Lower leg skin (tissue), 3 donors: ENCODE measurements at regions not wholly inside any gene's neighbourhood (a gene's known extent, or its start where the extent isn't known, plus 50 kb on each side); places are given as distances from the start of the nearest gene placed in this dataset.

Source experiments
- POLR2A ChIP-seq, 2 donors: fragments of 450-650 bp; IDR thresholded peaks; one replicate each; pipeline ENCODE4 v1.6.1; 2016 to 2017; ENCODE audit warnings: antibody characterized with exemption in 2 of 2, mild to moderate bottlenecking in 1 of 2, moderate library complexity in 1 of 2
- TF ChIP-seq, protein P1 (sequence below), 3 donors: fragments of 450-650 bp; IDR thresholded peaks; one replicate each; pipeline ENCODE4 v1.5.1; 2016; ENCODE audit warnings: antibody characterized with exemption in 3 of 3, mild to moderate bottlenecking in 3 of 3, moderate library complexity in 2 of 3

DNA sequence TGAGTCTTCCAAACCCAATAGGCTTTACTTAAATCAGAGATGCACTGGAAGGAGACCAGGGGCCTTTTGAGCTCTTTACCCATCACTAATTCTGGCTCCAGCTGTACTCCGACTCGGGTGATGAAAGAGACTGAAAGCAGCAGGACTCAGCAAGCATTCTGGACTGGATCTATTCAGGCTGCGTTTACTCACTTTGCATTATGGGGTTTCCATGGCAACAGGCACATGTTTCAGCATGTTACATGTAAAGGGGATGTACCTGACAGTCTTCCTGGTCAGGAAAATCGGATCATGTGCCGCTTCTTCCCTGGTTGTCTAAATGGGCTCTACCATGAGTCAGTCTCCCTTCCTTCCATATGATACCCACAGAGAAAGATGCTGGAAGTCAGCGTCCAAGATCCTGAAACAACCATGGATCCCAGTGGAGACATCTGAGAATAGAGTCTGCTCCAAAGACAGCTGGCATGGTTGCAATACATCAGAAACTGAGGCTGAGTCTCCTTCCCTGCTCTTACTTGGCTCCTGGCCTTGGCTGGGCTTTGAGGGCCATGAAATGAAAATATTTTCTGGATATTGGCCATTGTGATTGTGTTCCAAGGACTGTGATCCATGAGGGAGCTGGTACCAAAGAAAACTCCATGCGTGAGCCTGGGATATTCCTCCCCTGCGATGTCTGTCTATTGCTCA lies 102.5 kb upstream of the TNC start:
- no peak for TF ChIP-seq POLR2A (IDR thresholded peaks at IDR 0.05)
- TF ChIP-seq, protein P1, sequence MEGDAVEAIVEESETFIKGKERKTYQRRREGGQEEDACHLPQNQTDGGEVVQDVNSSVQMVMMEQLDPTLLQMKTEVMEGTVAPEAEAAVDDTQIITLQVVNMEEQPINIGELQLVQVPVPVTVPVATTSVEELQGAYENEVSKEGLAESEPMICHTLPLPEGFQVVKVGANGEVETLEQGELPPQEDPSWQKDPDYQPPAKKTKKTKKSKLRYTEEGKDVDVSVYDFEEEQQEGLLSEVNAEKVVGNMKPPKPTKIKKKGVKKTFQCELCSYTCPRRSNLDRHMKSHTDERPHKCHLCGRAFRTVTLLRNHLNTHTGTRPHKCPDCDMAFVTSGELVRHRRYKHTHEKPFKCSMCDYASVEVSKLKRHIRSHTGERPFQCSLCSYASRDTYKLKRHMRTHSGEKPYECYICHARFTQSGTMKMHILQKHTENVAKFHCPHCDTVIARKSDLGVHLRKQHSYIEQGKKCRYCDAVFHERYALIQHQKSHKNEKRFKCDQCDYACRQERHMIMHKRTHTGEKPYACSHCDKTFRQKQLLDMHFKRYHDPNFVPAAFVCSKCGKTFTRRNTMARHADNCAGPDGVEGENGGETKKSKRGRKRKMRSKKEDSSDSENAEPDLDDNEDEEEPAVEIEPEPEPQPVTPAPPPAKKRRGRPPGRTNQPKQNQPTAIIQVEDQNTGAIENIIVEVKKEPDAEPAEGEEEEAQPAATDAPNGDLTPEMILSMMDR (IDR thresholded peaks at IDR 0.05), result no peak
